K562 (cell line): ENCODE measurements at regions not wholly inside any gene's neighbourhood (a gene's known extent, or its start where the extent isn't known, plus 50 kb on each side); places are given as distances from the start of the nearest gene placed in this dataset.

Experiments
- ATAC-seq: fragments of 200-7000 bp; cut with Tn5 transposase; 3 replicates; pipeline ENCODE4 v1.9.1; 2020; ENCODE audit warnings: moderate library complexity
- BruUV-seq: library from RNA; stranded (reverse); fragments of 400-500 nt; replicated peaks from 2 replicates; lab custom pipeline; 2021; lab: Mats Ljungman, UMichigan
- CTCF ChIA-PET: fragments of 300-600 bp; formaldehyde crosslinking; extraction: SDS; loops from one replicate; lab custom pipeline; 2021; ENCODE audit warnings: low intra/inter-chr PET ratio; lab: Yijun Ruan, JAX
- POLR2A ChIA-PET: fragments of 300-600, 350-650 bp; sonication (Branson Sonifier 250); formaldehyde crosslinking; extraction: SDS; loops from one replicate; lab custom pipeline; 2021; ENCODE audit warnings: antibody characterized with exemption, inconsistent platforms; lab: Yijun Ruan, JAX
- DNase-seq, 4 experiments: peaks; one replicate each; pipeline versions ENCODE4 v3.0.0 to v3.0.0-alpha.2; 2011 to 2018; ENCODE audit warnings: low spot score in 3 of 4, mixed read lengths in 3 of 4; ENCODE audit errors: extremely low read depth in 1 of 4
- FAIRE-seq: peaks from 2 replicates; lab custom pipeline; 2011; peaks lifted over from hg19 to GRCh38; lab: Jason Lieb, UNC
- H2AFZ ChIP-seq: 2 replicates; pipeline ENCODE4 v1.6.0; 2011; ENCODE audit warnings: low read depth, low read length, control low read depth, inconsistent platforms
- H3K27ac ChIP-seq: fragments of 200-600 bp; 3 replicates; pipeline ENCODE4 v1.8.0; 2011; ENCODE audit warnings: low read depth, mild to moderate bottlenecking, control low read depth, inconsistent platforms, low read length, moderate library complexity, mixed read lengths; ENCODE audit errors: extremely low read depth
- H3K27me3 ChIP-seq, 2 experiments: fragments of 300-600 bp in 1 of 2; 2 replicates in 1 of 2; 3 replicates in 1 of 2; pipeline versions ENCODE4 v1.6.0 to v1.8.0; 2011; ENCODE audit warnings: inconsistent platforms in 2 of 2, low read length in 2 of 2, mild to moderate bottlenecking in 1 of 2, mixed read lengths in 1 of 2, moderate library complexity in 1 of 2; ENCODE audit not compliant: control insufficient read depth in 2 of 2, insufficient read depth in 2 of 2
- H3K36me3 ChIP-seq: fragments of 300-600 bp; 3 replicates; pipeline ENCODE4 v1.8.0; 2011; ENCODE audit warnings: mild to moderate bottlenecking, low read length, inconsistent platforms; ENCODE audit not compliant: control insufficient read depth, insufficient read depth
- H3K4me1 ChIP-seq, 2 experiments: fragments of 200-600 bp in 1 of 2; replicated peaks in 1 of 2; 2 replicates in 1 of 2; 3 replicates in 1 of 2; pipeline versions ENCODE4 v1.5.1 to v1.8.0; 2011; ENCODE audit warnings: inconsistent platforms in 2 of 2, low read length in 2 of 2, mild to moderate bottlenecking in 1 of 2, mixed read lengths in 1 of 2, moderate library complexity in 1 of 2; ENCODE audit not compliant: control insufficient read depth in 2 of 2, insufficient read depth in 2 of 2
- H3K4me2 ChIP-seq: 2 replicates; pipeline ENCODE4 v1.6.1; 2011; ENCODE audit warnings: low read length, control low read depth, inconsistent platforms, mixed read lengths; ENCODE audit not compliant: insufficient read depth
- H3K4me3 ChIP-seq: fragments of 200-600 bp; sonication (generic), shearing (Covaris generic); 2 replicates; pipeline ENCODE4 v1.5.1; 2016; ENCODE audit warnings: control low read depth, inconsistent platforms
- H3K79me2 ChIP-seq: fragments of 200-600 bp; 3 replicates; pipeline ENCODE4 v1.8.0; 2011; ENCODE audit warnings: low read length, inconsistent platforms; ENCODE audit not compliant: control insufficient read depth, insufficient read depth
- H3K9ac ChIP-seq, 2 experiments: 2 replicates each; pipeline versions ENCODE4 v1.6.0 to v1.6.1; 2011; ENCODE audit warnings: low read depth in 2 of 2, low read length in 2 of 2, control low read depth in 1 of 2, inconsistent platforms in 1 of 2, mild to moderate bottlenecking in 1 of 2, mixed read lengths in 1 of 2; ENCODE audit not compliant: insufficient read depth in 1 of 2
- H3K9me1 ChIP-seq: one replicate; pipeline ENCODE4 v1.6.0; 2011; ENCODE audit warnings: inconsistent platforms, mild to moderate bottlenecking, low read length, moderate library complexity; ENCODE audit not compliant: control insufficient read depth, insufficient read depth
- H3K9me3 ChIP-seq: replicated peaks from 2 replicates; pipeline ENCODE4 v1.5.1; 2011; ENCODE audit warnings: low read depth, low read length, inconsistent platforms; ENCODE audit not compliant: control insufficient read depth, insufficient read depth
- H4K20me1 ChIP-seq: replicated peaks from 2 replicates; pipeline ENCODE4 v1.6.1; 2011; ENCODE audit warnings: low read length, inconsistent platforms, mixed read lengths; ENCODE audit not compliant: control insufficient read depth, insufficient read depth
- ELK3 ChIP-seq: fragments of 450-650 bp; formaldehyde crosslinking; IDR thresholded peaks from 2 replicates; pipeline ENCODE4 v1.4.0; 2020; ENCODE audit warnings: mild to moderate bottlenecking
- ETS1 ChIP-seq: conservative IDR thresholded peaks from 2 replicates; pipeline ENCODE4 v1.6.1; 2011; ENCODE audit warnings: low read depth, mild to moderate bottlenecking, low read length; ENCODE audit not compliant: control insufficient read depth
- ETV6 ChIP-seq, 3 experiments: fragments of 150-350 bp in 1 of 3; sonication (generic) in 1 of 3; formaldehyde crosslinking in 1 of 3; IDR thresholded peaks; 2 replicates each; pipeline versions ENCODE4 v1.6.1 to v1.8.0; 2014 to 2022; ENCODE audit warnings: borderline replicate concordance in 2 of 3, low read depth in 2 of 3, antibody characterized with exemption in 1 of 3, low read length in 1 of 3, mild to moderate bottlenecking in 1 of 3, missing genetic modification reagents in 1 of 3
- IFI16 ChIP-seq: fragments of 250-450 bp; sonication (Bioruptor Pico); IDR thresholded peaks from 2 replicates; pipeline ENCODE4 v2.1.2; 2022; ENCODE audit warnings: mild to moderate bottlenecking, inconsistent platforms
- KLF16 ChIP-seq: IDR thresholded peaks from 2 replicates; pipeline ENCODE4 v1.6.1; 2016; ENCODE audit warnings: antibody characterized with exemption
- KLF6 ChIP-seq: fragments of 250-450 bp; sonication (Bioruptor Pico); IDR thresholded peaks from 2 replicates; pipeline ENCODE4 v1.4.0; 2020; ENCODE audit warnings: mild to moderate bottlenecking, moderate library complexity, borderline replicate concordance
- NR0B1 ChIP-seq: fragments of 450-650 bp; IDR thresholded peaks from one replicate; pipeline ENCODE4 v1.6.1; 2018; ENCODE audit warnings: mild to moderate bottlenecking, moderate library complexity; ENCODE audit not compliant: partially characterized antibody
- POLR2A ChIP-seq: fragments of 450-650 bp; conservative IDR thresholded peaks from 2 replicates; pipeline ENCODE4 v1.6.1; 2016
- PURB ChIP-seq: sonication (generic); formaldehyde crosslinking; IDR thresholded peaks from 2 replicates; pipeline ENCODE4 v1.9.0; 2021; ENCODE audit warnings: low read depth, mild to moderate bottlenecking, missing genetic modification reagents
- RB1 ChIP-seq: fragments of 450-650 bp; IDR thresholded peaks from 2 replicates; pipeline ENCODE4 v1.6.1; 2017; ENCODE audit warnings: low read depth, mild to moderate bottlenecking
- RCOR1 ChIP-seq, 2 experiments: IDR thresholded peaks; 2 replicates each; pipeline ENCODE4 v1.6.1; 2012; ENCODE audit warnings: low read depth in 2 of 2, low read length in 2 of 2, borderline replicate concordance in 1 of 2, improper control_type of control experiment in 1 of 2
- TRIM25 ChIP-seq: fragments of 450-650 bp; IDR thresholded peaks from 2 replicates; pipeline ENCODE4 v1.7.0; 2016; ENCODE audit warnings: borderline replicate concordance
- YY1 ChIP-seq, 3 experiments: IDR thresholded peaks; 2 replicates each; pipeline ENCODE4 v1.6.1; 2011; ENCODE audit warnings: low read length in 2 of 3, mild to moderate bottlenecking in 2 of 3, moderate library complexity in 2 of 3, borderline replicate concordance in 1 of 3, control low read depth in 1 of 3, low read depth in 1 of 3; ENCODE audit not compliant: insufficient read depth in 3 of 3, insufficient replicate concordance in 2 of 3, control insufficient read depth in 1 of 3, insufficient read length in 1 of 3; ENCODE audit errors: extremely low read depth in 1 of 3
- ZNF239 ChIP-seq: fragments of 250-450 bp; sonication (Bioruptor Pico); IDR thresholded peaks from 2 replicates; pipeline ENCODE4 v1.4.0; 2020; ENCODE audit warnings: mild to moderate bottlenecking
- ZNF445 ChIP-seq: fragments of 250-450 bp; sonication (Bioruptor Pico); IDR thresholded peaks from 2 replicates; pipeline ENCODE4 v1.4.0; 2020; ENCODE audit warnings: low read depth, mild to moderate bottlenecking, moderate library complexity
- ZNF766 ChIP-seq: fragments of 200-800 bp; sonication (Bioruptor generic); conservative IDR thresholded peaks from 2 replicates; pipeline ENCODE4 v1.6.1; 2016; ENCODE audit warnings: missing genetic modification characterization, missing compliant biosample characterization
- WGBS: fragments of 100-300 bp; shearing (Covaris generic); methylation state at CpG from one replicate; pipeline ENCODE4 v1.1.6; 2016; ENCODE audit warnings: low coverage, mixed read lengths; ENCODE audit not compliant: insufficient coverage; ENCODE audit errors: missing lambda C conversion rate; 5-methylcytosine and 5-hydroxymethylcytosine counted together
- in situ Hi-C: fragments of 300-500 bp; cut with MboI; formaldehyde crosslinking; loops from 4 replicates; pipeline ENCODE4 v1.15.0; 2018; ENCODE audit warnings: inconsistent platforms, mixed read lengths
- intact Hi-C: fragments of 100-400 bp; cut with micrococcal nuclease; formaldehyde crosslinking; loops from 2 replicates; pipeline ENCODE4 v1.14.2; 2022

GRCh38 chr13:50382951-50383350, 367.7 kb downstream of the KCNRG start (continued):
- TF ChIP-seq ELK3 (no peak), RCOR1 (IDR thresholded peaks at IDR 0.05; ENCODE audit: borderline replicate concordance in 1 of 2, low read depth in 2 of 2, low read length in 2 of 2) (no peak), RB1 (no peak), ZNF766 (no peak), POLR2A (no peak), NR0B1 (no peak)

GRCh38 chr13:50384724-50385123, 369.5 kb downstream of the KCNRG start:
- no peak overlapping the region for H3K27ac ChIP-seq
- BruUV-seq: no TSS peak
- no peak for FAIRE-seq
- in situ Hi-C loops (no loop called here), intact Hi-C loops (loop anchor here (5.0 kb wide), 2 partner anchors 297 to 418 kb away; no protein-coding TSS in a partner anchor)
- H3K9ac ChIP-seq: no peak overlapping the region
- no peaks in the 10 kb centered on the region for H4K20me1 ChIP-seq
- no peaks in the 10 kb centered on the region for H3K27me3 ChIP-seq
- H3K4me1 ChIP-seq: peaks cover 0 to 3% of the 10 kb centered on the region in 2 experiments; a peak in 2 of 5 replicates
- no peak for DNase-seq
- no peak for ATAC-seq
- no peak overlapping the region for H3K4me2 ChIP-seq
- H3K4me3 ChIP-seq: no peak overlapping the region
- ChIA-PET POLR2A (no interaction called here), CTCF (no interaction called here)
- WGBS: 50% methylated on average over 1 of the region's 1 CpG
- no peak overlapping the region for H2AFZ ChIP-seq
- no peaks in the 10 kb centered on the region for H3K9me1 ChIP-seq
- H3K9me3 ChIP-seq: no peaks in the 10 kb centered on the region; the same call in 1 of the 2 replicates
- no peaks in the 10 kb centered on the region for H3K79me2 ChIP-seq
- no peaks in the 10 kb centered on the region for H3K36me3 ChIP-seq
- TF ChIP-seq ETV6 (IDR thresholded peaks at IDR 0.05; ENCODE audit: borderline replicate concordance in 1 of 2, low read depth in 2 of 2, low read length in 1 of 2) (no peak), ETV6 (CRISPR knock-in tag; IDR thresholded peaks at IDR 0.05; ENCODE audit: borderline replicate concordance) (no peak), YY1 (IDR thresholded peaks at IDR 0.05; ENCODE audit: borderline replicate concordance in 1 of 3, control insufficient read depth in 1 of 3, extremely low read depth in 1 of 3, insufficient read depth in 3 of 3, insufficient read length in 1 of 3, insufficient replicate concordance in 2 of 3, low read depth in 1 of 3, low read length in 2 of 3) (no peak), TRIM25 (no peak), ZNF239 (CRISPR knock-in tag) (no peak), IFI16 (CRISPR knock-in tag) (no peak), ZNF445 (no peak), KLF16 (no peak), PURB (CRISPR knock-in tag) (no peak), KLF6 (CRISPR knock-in tag) (no peak), ETS1 (no peak)
